Prostate gland (tissue), 2 donors: ENCODE measurements at regions not wholly inside any gene's neighbourhood (a gene's known extent, or its start where the extent isn't known, plus 50 kb on each side); places are given as distances from the start of the nearest gene placed in this dataset.
"Not testable (repeated sequence)": the region's sequence is repeated elsewhere in the genome, so short reads cannot be mapped to it uniquely, and the experiment has no call there.

Source experiments
- DNase-seq: peaks from one replicate; pipeline ENCODE4 v3.0.0-alpha.2; 2019; ENCODE audit warnings: low spot score
- H3K27ac ChIP-seq, 2 donors: fragments of 200-600 bp; sonication (generic); 2 replicates each; pipeline ENCODE4 v1.5.1; 2017 to 2019
- H3K27me3 ChIP-seq: fragments of 200-600 bp; sonication (generic); replicated peaks from 2 replicates; pipeline ENCODE4 v1.5.1; 2019; ENCODE audit not compliant: insufficient read depth
- H3K36me3 ChIP-seq, 2 donors: fragments of 200-600 bp; sonication (generic); 1 replicate in 1 of 2; 2 replicates in 1 of 2; pipeline versions ENCODE4 v1.5.1 to v1.8.1; 2017 to 2019
- H3K4me1 ChIP-seq: fragments of 200-600 bp; sonication (generic); replicated peaks from 2 replicates; pipeline ENCODE4 v1.5.1; 2019
- H3K4me3 ChIP-seq, 2 donors: fragments of 200-600 bp; sonication (generic); 2 replicates each; pipeline ENCODE4 v1.5.1; 2017 to 2019
- H3K9me3 ChIP-seq: fragments of 200-600 bp; sonication (generic); 2 replicates; pipeline ENCODE4 v1.5.1; 2017
- CTCF ChIP-seq, 4 experiments: fragments of 200-600 bp in 2 of 4; fragments of 450-650 bp in 2 of 4; sonication (generic) in 2 of 4; IDR thresholded peaks; 1 replicate in 3 of 4; 2 replicates in 1 of 4; pipeline ENCODE4 v1.5.1; 2016 to 2019; ENCODE audit warnings: antibody characterized with exemption in 4 of 4, mild to moderate bottlenecking in 2 of 4, moderate library complexity in 2 of 4
- POLR2A ChIP-seq: fragments of 450-650 bp; IDR thresholded peaks from one replicate; pipeline ENCODE4 v1.6.1; 2016; ENCODE audit warnings: antibody characterized with exemption, mild to moderate bottlenecking
- POLR2AphosphoS5 ChIP-seq: sonication (generic); formaldehyde crosslinking; IDR thresholded peaks from one replicate; pipeline ENCODE4 v1.6.1; 2017; ENCODE audit warnings: antibody characterized with exemption
- WGBS: methylation state at CpG from one replicate; pipeline ENCODE4 v1.1.5; 2018; 5-methylcytosine and 5-hydroxymethylcytosine counted together
- intact Hi-C: fragments of 100-400 bp; cut with DNase I; formaldehyde crosslinking; loops from one replicate; pipeline ENCODE4 v1.14.2; 2022

GRCh38 chr1:194848846-194849245 lies 1662.4 kb upstream of the B3GALT2 start:
- Histone ChIP-seq H3K27ac (no peak overlapping the region), H3K4me1 (no peaks in the 10 kb centered on the region), H3K4me3 (no peak overlapping the region), H3K36me3 (no peaks in the 10 kb centered on the region), H3K27me3 (no peaks in the 10 kb centered on the region), H3K9me3 (no peaks in the 10 kb centered on the region)
- intact Hi-C loops: no loop called here
- TF ChIP-seq POLR2AphosphoS5 (no peak), POLR2A (no peak), CTCF (IDR thresholded peaks at IDR 0.05) (no peak)
- DNase-seq: no peak

GRCh38 chr1:194846488-194846887 lies 1660.1 kb upstream of the B3GALT2 start:
- H3K36me3 ChIP-seq: no peaks in the 10 kb centered on the region
- TF ChIP-seq POLR2AphosphoS5: no peak
- TF ChIP-seq CTCF (IDR thresholded peaks at IDR 0.05): no peak
- TF ChIP-seq POLR2A: no peak
- H3K27me3 ChIP-seq: no peaks in the 10 kb centered on the region
- intact Hi-C loops: no loop called here
- 98% methylated on average over 1 of the region's 1 CpG for WGBS
- no peak overlapping the region for H3K27ac ChIP-seq
- no peak overlapping the region for H3K4me3 ChIP-seq
- no peaks in the 10 kb centered on the region for H3K9me3 ChIP-seq
- H3K4me1 ChIP-seq: no peaks in the 10 kb centered on the region
- no peak for DNase-seq

GRCh38 chr1:194843077-194843476 lies 1656.7 kb upstream of the B3GALT2 start:
- Histone ChIP-seq H3K27me3 (no peaks in the 10 kb centered on the region), H3K4me1 (no peaks in the 10 kb centered on the region), H3K4me3 (no peak overlapping the region), H3K36me3 (no peaks in the 10 kb centered on the region), H3K9me3 (no peaks in the 10 kb centered on the region), H3K27ac (no peak overlapping the region)
- DNase-seq: no peak
- TF ChIP-seq POLR2AphosphoS5 (no peak), CTCF (IDR thresholded peaks at IDR 0.05) (no peak), POLR2A (no peak)
- 79% methylated on average over 1 of the region's 1 CpG for WGBS
- intact Hi-C loops: no loop called here

- Histone ChIP-seq H3K36me3 (no peaks in the 10 kb centered on the region), H3K27ac (no peak overlapping the region), H3K4me3 (no peak overlapping the region), H3K9me3 (no peaks in the 10 kb centered on the region), H3K4me1 (no peaks in the 10 kb centered on the region), H3K27me3 (no peaks in the 10 kb centered on the region)
- no peak for DNase-seq
- intact Hi-C loops: no loop called here
- WGBS: 36% methylated on average over 2 of the region's 2 CpGs
- TF ChIP-seq POLR2A: no peak
- TF ChIP-seq POLR2AphosphoS5: no peak
- TF ChIP-seq CTCF (IDR thresholded peaks at IDR 0.05): no peak
Observed at GRCh38 chr1:194833111-194833510, 1646.7 kb upstream of the B3GALT2 start.

- H3K9me3 ChIP-seq, H3K4me1 ChIP-seq, intact Hi-C loops, H3K27me3 ChIP-seq, H3K27ac ChIP-seq, DNase-seq, H3K4me3 ChIP-seq, H3K36me3 ChIP-seq: not testable (repeated sequence)
- WGBS: 89% methylated on average over 1 of the region's 1 CpG
Observed at GRCh38 chr1:194831595-194831994, 1645.2 kb upstream of the B3GALT2 start.

GRCh38 chr1:194830387-194830786 lies 1644.0 kb upstream of the B3GALT2 start:
- no peak for TF ChIP-seq CTCF (IDR thresholded peaks at IDR 0.05)
- no peak for DNase-seq
- Histone ChIP-seq H3K4me3 (no peak overlapping the region), H3K4me1 (no peaks in the 10 kb centered on the region), H3K27ac (no peak overlapping the region), H3K27me3 (no peaks in the 10 kb centered on the region), H3K9me3 (no peaks in the 10 kb centered on the region), H3K36me3 (no peaks in the 10 kb centered on the region)
- intact Hi-C loops: no loop called here
